Esophagus muscularis mucosa (tissue), 4 donors: ENCODE measurements at regions not wholly inside any gene's neighbourhood (a gene's known extent, or its start where the extent isn't known, plus 50 kb on each side); places are given as distances from the start of the nearest gene placed in this dataset.

Experiments
- DNase-seq: peaks from one replicate; pipeline ENCODE4 v3.0.0-alpha.2; 2017; ENCODE audit errors: extremely low spot score
- H3K27ac ChIP-seq, 4 donors: fragments of 200-600 bp; sonication (generic); replicated peaks in 1 of 4; 1 replicate in 3 of 4; 2 replicates in 1 of 4; pipeline ENCODE4 v1.5.1; 2016 to 2019; ENCODE audit warnings: mild to moderate bottlenecking in 1 of 4
- H3K27me3 ChIP-seq, 4 donors: fragments of 200-600 bp; sonication (generic); one replicate each; pipeline versions ENCODE4 v1.5.1 to v1.6.0; 2016 to 2019
- H3K36me3 ChIP-seq, 4 donors: fragments of 200-600 bp; sonication (generic); one replicate each; pipeline ENCODE4 v1.5.1; 2016 to 2019
- H3K4me1 ChIP-seq, 4 donors: fragments of 200-600 bp; sonication (generic); one replicate each; pipeline ENCODE4 v1.5.1; 2016 to 2019
- H3K4me3 ChIP-seq, 4 donors: fragments of 200-600 bp; sonication (generic); 1 replicate in 2 of 4; 2 replicates in 2 of 4; pipeline ENCODE4 v1.5.1; 2016 to 2019; ENCODE audit warnings: mild to moderate bottlenecking in 4 of 4, moderate library complexity in 1 of 4
- H3K9me3 ChIP-seq, 4 donors: fragments of 200-600 bp; sonication (generic); 1 replicate in 3 of 4; 2 replicates in 1 of 4; pipeline ENCODE4 v1.5.1; 2016 to 2019
- EP300 ChIP-seq: sonication (generic); formaldehyde crosslinking; IDR thresholded peaks from one replicate; pipeline ENCODE4 v1.6.1; 2017; ENCODE audit warnings: antibody characterized with exemption
- POLR2A ChIP-seq: fragments of 450-650 bp; IDR thresholded peaks from one replicate; pipeline ENCODE4 v1.6.1; 2017; ENCODE audit warnings: antibody characterized with exemption, moderate library complexity, mild to moderate bottlenecking, low read depth
- POLR2AphosphoS5 ChIP-seq, 2 donors: sonication (generic); formaldehyde crosslinking; IDR thresholded peaks; one replicate each; pipeline ENCODE4 v1.6.1; 2017; ENCODE audit warnings: antibody characterized with exemption in 2 of 2
- WGBS: methylation state at CpG from one replicate; pipeline ENCODE4 v1.1.5; 2018; 5-methylcytosine and 5-hydroxymethylcytosine counted together
- intact Hi-C: fragments of 100-400 bp; cut with DNase I; formaldehyde crosslinking; loops from one replicate; pipeline ENCODE4 v1.15.1; 2023
- TF ChIP-seq, protein P1 (sequence below), 3 experiments: fragments of 200-600 bp in 2 of 3; fragments of 450-650 bp in 1 of 3; sonication (generic) in 2 of 3; IDR thresholded peaks; one replicate each; pipeline ENCODE4 v1.5.1; 2017 to 2019; ENCODE audit warnings: antibody characterized with exemption in 3 of 3, mild to moderate bottlenecking in 2 of 3, moderate library complexity in 1 of 3

DNA sequence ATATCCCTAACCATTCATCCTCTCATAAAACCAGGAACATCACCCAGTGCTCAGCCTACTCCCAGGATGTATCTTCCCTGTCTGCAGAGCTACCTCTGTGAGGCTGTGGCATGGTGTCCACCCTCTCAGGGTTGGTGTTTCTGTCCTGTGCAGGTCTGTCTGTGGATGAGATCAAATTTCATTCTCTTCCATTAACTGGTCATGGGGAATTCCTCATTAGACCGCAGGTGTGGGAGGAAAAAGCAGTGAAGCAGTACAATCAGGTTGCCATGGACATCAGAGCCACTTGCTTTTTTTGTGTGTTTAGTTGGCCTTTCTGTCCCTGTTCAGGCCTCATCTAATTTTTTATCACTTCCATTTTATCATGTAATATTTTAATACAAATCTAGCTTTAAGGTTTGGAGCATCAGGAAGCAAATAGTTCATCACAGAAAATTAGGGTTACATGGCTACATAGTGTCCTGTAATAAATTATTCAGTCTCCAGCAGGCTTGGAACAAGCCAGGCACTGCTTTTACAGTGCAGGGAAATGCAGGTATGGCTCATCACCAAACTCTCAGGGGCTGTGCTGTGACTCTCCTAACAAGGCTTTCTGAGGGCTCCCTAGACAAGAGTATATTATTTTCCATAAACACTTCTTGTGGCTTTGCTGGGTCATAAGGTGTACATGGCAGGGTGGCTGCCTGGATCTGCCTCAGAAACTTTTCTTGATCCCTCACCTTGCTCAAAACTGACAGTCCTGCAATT is 594.9 kb upstream of the IGFBP3 start:
- Histone ChIP-seq H3K4me1 (no peaks in the 10 kb centered on the region), H3K36me3 (no peaks in the 10 kb centered on the region), H3K9me3 (no peaks in the 10 kb centered on the region), H3K4me3 (no peak overlapping the region), H3K27ac (no peak overlapping the region), H3K27me3 (no peaks in the 10 kb centered on the region)
- TF ChIP-seq POLR2A (no peak), POLR2AphosphoS5 (IDR thresholded peaks at IDR 0.05) (no peak), EP300 (no peak)
- TF ChIP-seq, protein P1, sequence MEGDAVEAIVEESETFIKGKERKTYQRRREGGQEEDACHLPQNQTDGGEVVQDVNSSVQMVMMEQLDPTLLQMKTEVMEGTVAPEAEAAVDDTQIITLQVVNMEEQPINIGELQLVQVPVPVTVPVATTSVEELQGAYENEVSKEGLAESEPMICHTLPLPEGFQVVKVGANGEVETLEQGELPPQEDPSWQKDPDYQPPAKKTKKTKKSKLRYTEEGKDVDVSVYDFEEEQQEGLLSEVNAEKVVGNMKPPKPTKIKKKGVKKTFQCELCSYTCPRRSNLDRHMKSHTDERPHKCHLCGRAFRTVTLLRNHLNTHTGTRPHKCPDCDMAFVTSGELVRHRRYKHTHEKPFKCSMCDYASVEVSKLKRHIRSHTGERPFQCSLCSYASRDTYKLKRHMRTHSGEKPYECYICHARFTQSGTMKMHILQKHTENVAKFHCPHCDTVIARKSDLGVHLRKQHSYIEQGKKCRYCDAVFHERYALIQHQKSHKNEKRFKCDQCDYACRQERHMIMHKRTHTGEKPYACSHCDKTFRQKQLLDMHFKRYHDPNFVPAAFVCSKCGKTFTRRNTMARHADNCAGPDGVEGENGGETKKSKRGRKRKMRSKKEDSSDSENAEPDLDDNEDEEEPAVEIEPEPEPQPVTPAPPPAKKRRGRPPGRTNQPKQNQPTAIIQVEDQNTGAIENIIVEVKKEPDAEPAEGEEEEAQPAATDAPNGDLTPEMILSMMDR (IDR thresholded peaks at IDR 0.05) = no peak
- DNase-seq = no peak
- WGBS = 67% methylated on average over 1 of the region's 1 CpG
- intact Hi-C loops = no loop called here

DNA sequence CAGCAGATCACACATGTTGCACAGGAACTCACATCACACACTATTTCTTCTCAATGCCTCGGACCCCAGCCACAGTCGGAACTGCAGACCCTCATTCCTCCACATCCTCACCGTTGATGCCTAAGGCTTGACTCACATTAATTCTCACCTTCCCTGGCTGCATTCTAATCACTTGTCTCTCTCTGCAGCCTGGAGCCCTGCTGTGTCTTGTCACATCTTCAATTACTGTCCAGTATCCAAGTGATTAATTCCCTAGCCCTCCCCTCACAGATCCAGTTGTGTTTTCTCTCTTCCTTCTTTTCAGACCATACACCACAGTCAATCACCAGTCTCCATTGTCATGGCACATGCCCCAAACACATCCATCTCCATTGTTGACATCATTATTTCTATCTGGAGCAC is 592.4 kb upstream of the IGFBP3 start:
- TF ChIP-seq EP300 (no peak), POLR2AphosphoS5 (IDR thresholded peaks at IDR 0.05) (no peak), POLR2A (no peak)
- DNase-seq = no peak
- 32% methylated on average over 3 of the region's 3 CpGs for WGBS
- no peaks in the 10 kb centered on the region for H3K27me3 ChIP-seq
- H3K36me3 ChIP-seq = no peaks in the 10 kb centered on the region
- no peaks in the 10 kb centered on the region for H3K4me1 ChIP-seq
- peaks cover 0 to 9% (median 3%) of the 10 kb centered on the region in 4 donors for H3K9me3 ChIP-seq
- no peak overlapping the region for H3K27ac ChIP-seq
- H3K4me3 ChIP-seq = no peak overlapping the region
- intact Hi-C loops = no loop called here

DNA sequence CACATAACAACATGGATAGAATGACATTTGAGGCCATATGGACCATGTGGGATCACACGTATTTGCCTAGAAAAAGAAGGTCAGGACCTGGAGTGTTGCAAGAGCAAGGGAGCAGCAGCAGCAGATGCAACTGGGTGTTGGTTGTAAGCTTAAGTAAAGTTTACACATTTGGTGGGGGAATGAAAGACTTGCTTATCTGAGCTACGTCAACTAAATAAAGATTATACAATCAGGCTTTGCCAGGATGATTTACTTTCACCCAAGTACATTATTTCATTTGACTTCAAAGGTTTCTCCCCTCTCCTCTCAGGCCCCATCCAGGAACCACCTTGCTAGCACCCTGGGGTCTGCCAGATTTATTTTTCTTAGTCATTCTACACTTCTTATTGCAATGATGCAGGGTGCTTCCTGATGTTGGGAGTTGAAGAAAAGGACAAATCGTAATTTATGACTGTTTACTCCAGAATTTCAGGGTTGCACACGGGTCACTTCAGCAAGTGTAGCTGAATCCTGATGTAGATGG is 591.9 kb upstream of the IGFBP3 start:
- no peaks in the 10 kb centered on the region for H3K36me3 ChIP-seq
- peaks cover 0 to 12% (median 3%) of the 10 kb centered on the region in 4 donors for H3K9me3 ChIP-seq
- intact Hi-C loops = no loop called here
- WGBS = 71% methylated on average over 4 of the region's 4 CpGs
- TF ChIP-seq POLR2AphosphoS5 (IDR thresholded peaks at IDR 0.05) = no peak
- TF ChIP-seq EP300 = no peak
- TF ChIP-seq POLR2A = no peak
- TF ChIP-seq, protein P1 (IDR thresholded peaks at IDR 0.05) = no peak
- H3K27me3 ChIP-seq = no peaks in the 10 kb centered on the region
- DNase-seq = no peak
- no peak overlapping the region for H3K4me3 ChIP-seq
- no peak overlapping the region for H3K27ac ChIP-seq
- no peaks in the 10 kb centered on the region for H3K4me1 ChIP-seq

DNA sequence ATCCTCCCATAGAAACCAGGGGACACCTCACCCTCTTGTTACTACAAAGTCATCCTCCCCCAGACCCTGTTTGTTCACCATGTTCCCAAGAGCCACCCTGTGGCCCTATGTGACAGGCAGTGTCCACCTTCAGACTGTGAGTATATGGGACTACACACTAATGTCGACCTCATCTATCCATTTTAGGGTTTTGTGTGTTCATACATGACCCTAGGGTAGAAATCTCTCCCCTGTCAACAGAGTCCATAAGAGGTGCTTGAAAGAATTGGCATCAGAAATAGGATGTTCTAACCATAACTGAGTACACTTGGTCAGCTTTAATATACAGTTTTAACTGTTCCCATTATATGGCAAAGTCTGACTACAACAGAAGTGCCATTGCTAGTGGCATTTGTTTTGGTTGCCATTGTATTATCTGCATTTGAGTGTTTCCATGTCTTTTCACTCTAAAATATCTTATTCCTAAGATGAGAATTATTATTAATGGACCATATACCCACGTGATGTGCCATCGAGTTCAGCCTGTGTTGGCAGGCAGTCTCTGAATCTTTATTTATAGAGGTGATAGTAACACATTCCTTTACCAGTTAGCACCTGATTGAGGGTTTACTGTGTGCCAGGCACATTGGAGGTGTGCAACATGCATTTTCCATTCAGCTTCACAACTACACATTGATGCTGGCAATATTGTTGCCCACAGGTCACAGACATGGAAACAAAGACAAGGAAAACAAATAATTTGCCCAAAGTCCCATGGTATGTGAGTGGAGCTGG is 590.6 kb upstream of the IGFBP3 start:
- WGBS = 65% methylated on average over 3 of the region's 3 CpGs
- TF ChIP-seq, protein P1 (IDR thresholded peaks at IDR 0.05) = no peak
- no peak for TF ChIP-seq POLR2A
- no peak for TF ChIP-seq POLR2AphosphoS5 (IDR thresholded peaks at IDR 0.05)
- TF ChIP-seq EP300 = no peak
- Histone ChIP-seq H3K27me3 (no peaks in the 10 kb centered on the region), H3K4me3 (no peak overlapping the region), H3K9me3 (peaks cover 0 to 12% (median 3%) of the 10 kb centered on the region in 4 donors), H3K4me1 (no peaks in the 10 kb centered on the region), H3K27ac (no peak overlapping the region), H3K36me3 (no peaks in the 10 kb centered on the region)
- intact Hi-C loops = no loop called here
- DNase-seq = no peak

DNA sequence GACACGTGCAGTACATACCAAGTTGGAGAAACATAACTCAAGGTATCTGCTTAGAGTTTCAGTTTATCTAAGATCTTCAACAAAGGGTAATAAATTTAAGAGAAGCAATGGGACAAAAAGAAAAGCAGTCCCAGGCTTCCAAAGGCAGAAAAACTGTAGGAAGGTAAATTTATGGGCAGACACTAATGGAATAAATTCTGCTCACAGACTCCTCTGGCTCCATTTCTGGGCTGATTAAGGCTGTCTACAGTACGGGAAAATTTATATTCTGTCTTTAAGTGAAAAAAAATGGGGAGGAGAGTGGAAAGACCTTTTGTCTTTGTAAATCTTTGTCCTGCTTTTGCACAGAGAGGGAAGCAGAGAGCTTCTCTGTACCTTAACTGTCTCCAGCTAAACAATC is 587.5 kb upstream of the IGFBP3 start:
- Histone ChIP-seq H3K9me3 (peaks cover 0 to 32% (median 10%) of the 10 kb centered on the region in 4 donors), H3K4me3 (no peak overlapping the region), H3K27ac (no peak overlapping the region), H3K36me3 (no peaks in the 10 kb centered on the region), H3K4me1 (no peaks in the 10 kb centered on the region), H3K27me3 (no peaks in the 10 kb centered on the region)
- DNase-seq = no peak
- intact Hi-C loops = no loop called here
- TF ChIP-seq, protein P1 (IDR thresholded peaks at IDR 0.05) = no peak
- no peak for TF ChIP-seq EP300
- TF ChIP-seq POLR2A = no peak
- WGBS = 78% methylated on average over 2 of the region's 2 CpGs
